HEK293 (cell line): ENCODE measurements at regions not wholly inside any gene's neighbourhood (a gene's known extent, or its start where the extent isn't known, plus 50 kb on each side); places are given as distances from the start of the nearest gene placed in this dataset.

Experiments
- GLI4 ChIP-seq: fragments of 450-650 bp; formaldehyde crosslinking; IDR thresholded peaks from 2 replicates; pipeline ENCODE4 v1.5.1; 2016; ENCODE audit warnings: missing biosample characterization, missing genetic modification characterization
- KLF7 ChIP-seq: fragments of 450-650 bp; formaldehyde crosslinking; IDR thresholded peaks from 2 replicates; pipeline ENCODE4 v1.5.1; 2016; ENCODE audit warnings: missing biosample characterization, missing genetic modification characterization, borderline replicate concordance
- ZNF121 ChIP-seq: fragments of 450-650 bp; formaldehyde crosslinking; IDR thresholded peaks from 2 replicates; pipeline ENCODE4 v1.5.1; 2016; ENCODE audit warnings: missing biosample characterization, missing genetic modification characterization
- ZNF138 ChIP-seq: fragments of 450-650 bp; formaldehyde crosslinking; IDR thresholded peaks from 2 replicates; pipeline ENCODE4 v1.5.1; 2016; ENCODE audit warnings: missing biosample characterization, missing genetic modification characterization, borderline replicate concordance
- ZNF146 ChIP-seq: fragments of 450-650 bp; formaldehyde crosslinking; IDR thresholded peaks from 2 replicates; pipeline ENCODE4 v1.5.1; 2016; ENCODE audit warnings: missing biosample characterization, missing genetic modification characterization
- ZNF184 ChIP-seq: fragments of 450-650 bp; IDR thresholded peaks from 2 replicates; pipeline ENCODE4 v1.5.1; 2018; ENCODE audit warnings: missing biosample characterization, mild to moderate bottlenecking, missing genetic modification characterization
- ZNF423 ChIP-seq: fragments of 450-650 bp; formaldehyde crosslinking; IDR thresholded peaks from 2 replicates; pipeline ENCODE4 v1.5.1; 2016; ENCODE audit warnings: missing biosample characterization, missing genetic modification characterization
- ZNF501 ChIP-seq: fragments of 450-650 bp; formaldehyde crosslinking; IDR thresholded peaks from 2 replicates; pipeline ENCODE4 v1.5.1; 2016; ENCODE audit warnings: missing biosample characterization, missing genetic modification characterization
- ZNF561 ChIP-seq: fragments of 450-650 bp; IDR thresholded peaks from 2 replicates; pipeline ENCODE4 v1.5.1; 2018; ENCODE audit warnings: missing biosample characterization, missing genetic modification characterization, borderline replicate concordance
- ZNF76 ChIP-seq: fragments of 450-650 bp; formaldehyde crosslinking; IDR thresholded peaks from 2 replicates; pipeline ENCODE4; 2016; ENCODE audit warnings: low read depth, missing biosample characterization, missing genetic modification characterization, borderline replicate concordance
- ZSCAN16 ChIP-seq: fragments of 450-650 bp; formaldehyde crosslinking; IDR thresholded peaks from 2 replicates; pipeline ENCODE4 v1.5.1; 2016; ENCODE audit warnings: missing biosample characterization, missing genetic modification characterization
- TF ChIP-seq, protein P1 (sequence below): fragments of 450-650 bp; formaldehyde crosslinking; IDR thresholded peaks from 2 replicates; pipeline ENCODE4 v1.5.1; 2016; ENCODE audit warnings: missing biosample characterization, missing genetic modification characterization
- TF ChIP-seq, protein P2 (sequence below): fragments of 450-650 bp; formaldehyde crosslinking; IDR thresholded peaks from 2 replicates; pipeline ENCODE4 v1.5.1; 2016; ENCODE audit warnings: missing biosample characterization, missing genetic modification characterization
- TF ChIP-seq, protein P3 (sequence below): fragments of 450-650 bp; formaldehyde crosslinking; IDR thresholded peaks from 2 replicates; pipeline ENCODE4 v1.5.1; 2016; ENCODE audit warnings: missing biosample characterization, missing genetic modification characterization

DNA sequence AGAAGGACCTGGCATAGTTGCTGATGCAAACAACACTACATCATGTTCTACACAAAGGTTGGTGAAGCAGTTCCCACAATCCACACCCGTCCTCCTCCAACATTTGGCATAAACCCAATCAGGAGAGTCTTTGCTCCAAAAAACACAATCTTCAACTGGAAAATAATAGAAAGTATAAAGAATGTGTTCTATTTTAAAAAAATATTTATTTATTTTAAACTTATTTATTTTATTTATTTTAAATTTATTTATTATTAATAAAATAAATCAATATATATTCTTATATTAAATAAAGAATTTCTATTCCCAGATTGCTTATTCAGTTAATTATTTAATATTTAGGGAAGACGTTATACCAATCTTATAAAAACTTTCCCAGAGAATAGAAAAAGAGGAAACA is 1753.7 kb upstream of the AGA start:
- TF ChIP-seq ZNF76 (no peak), ZNF184 (tag by site-specific recombination) (no peak), GLI4 (tag by site-specific recombination) (no peak), ZNF423 (tag by site-specific recombination) (no peak), ZNF121 (no peak), ZNF501 (no peak), ZSCAN16 (tag by site-specific recombination) (no peak), ZNF561 (no peak), ZNF138 (tag by site-specific recombination) (no peak), ZNF146 (tag by site-specific recombination) (no peak), KLF7 (tag by site-specific recombination) (no peak)
- TF ChIP-seq, protein P1, sequence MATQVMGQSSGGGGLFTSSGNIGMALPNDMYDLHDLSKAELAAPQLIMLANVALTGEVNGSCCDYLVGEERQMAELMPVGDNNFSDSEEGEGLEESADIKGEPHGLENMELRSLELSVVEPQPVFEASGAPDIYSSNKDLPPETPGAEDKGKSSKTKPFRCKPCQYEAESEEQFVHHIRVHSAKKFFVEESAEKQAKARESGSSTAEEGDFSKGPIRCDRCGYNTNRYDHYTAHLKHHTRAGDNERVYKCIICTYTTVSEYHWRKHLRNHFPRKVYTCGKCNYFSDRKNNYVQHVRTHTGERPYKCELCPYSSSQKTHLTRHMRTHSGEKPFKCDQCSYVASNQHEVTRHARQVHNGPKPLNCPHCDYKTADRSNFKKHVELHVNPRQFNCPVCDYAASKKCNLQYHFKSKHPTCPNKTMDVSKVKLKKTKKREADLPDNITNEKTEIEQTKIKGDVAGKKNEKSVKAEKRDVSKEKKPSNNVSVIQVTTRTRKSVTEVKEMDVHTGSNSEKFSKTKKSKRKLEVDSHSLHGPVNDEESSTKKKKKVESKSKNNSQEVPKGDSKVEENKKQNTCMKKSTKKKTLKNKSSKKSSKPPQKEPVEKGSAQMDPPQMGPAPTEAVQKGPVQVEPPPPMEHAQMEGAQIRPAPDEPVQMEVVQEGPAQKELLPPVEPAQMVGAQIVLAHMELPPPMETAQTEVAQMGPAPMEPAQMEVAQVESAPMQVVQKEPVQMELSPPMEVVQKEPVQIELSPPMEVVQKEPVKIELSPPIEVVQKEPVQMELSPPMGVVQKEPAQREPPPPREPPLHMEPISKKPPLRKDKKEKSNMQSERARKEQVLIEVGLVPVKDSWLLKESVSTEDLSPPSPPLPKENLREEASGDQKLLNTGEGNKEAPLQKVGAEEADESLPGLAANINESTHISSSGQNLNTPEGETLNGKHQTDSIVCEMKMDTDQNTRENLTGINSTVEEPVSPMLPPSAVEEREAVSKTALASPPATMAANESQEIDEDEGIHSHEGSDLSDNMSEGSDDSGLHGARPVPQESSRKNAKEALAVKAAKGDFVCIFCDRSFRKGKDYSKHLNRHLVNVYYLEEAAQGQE (tag by site-specific recombination) = no peak
- TF ChIP-seq, protein P2, sequence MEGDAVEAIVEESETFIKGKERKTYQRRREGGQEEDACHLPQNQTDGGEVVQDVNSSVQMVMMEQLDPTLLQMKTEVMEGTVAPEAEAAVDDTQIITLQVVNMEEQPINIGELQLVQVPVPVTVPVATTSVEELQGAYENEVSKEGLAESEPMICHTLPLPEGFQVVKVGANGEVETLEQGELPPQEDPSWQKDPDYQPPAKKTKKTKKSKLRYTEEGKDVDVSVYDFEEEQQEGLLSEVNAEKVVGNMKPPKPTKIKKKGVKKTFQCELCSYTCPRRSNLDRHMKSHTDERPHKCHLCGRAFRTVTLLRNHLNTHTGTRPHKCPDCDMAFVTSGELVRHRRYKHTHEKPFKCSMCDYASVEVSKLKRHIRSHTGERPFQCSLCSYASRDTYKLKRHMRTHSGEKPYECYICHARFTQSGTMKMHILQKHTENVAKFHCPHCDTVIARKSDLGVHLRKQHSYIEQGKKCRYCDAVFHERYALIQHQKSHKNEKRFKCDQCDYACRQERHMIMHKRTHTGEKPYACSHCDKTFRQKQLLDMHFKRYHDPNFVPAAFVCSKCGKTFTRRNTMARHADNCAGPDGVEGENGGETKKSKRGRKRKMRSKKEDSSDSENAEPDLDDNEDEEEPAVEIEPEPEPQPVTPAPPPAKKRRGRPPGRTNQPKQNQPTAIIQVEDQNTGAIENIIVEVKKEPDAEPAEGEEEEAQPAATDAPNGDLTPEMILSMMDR = no peak
- TF ChIP-seq, protein P3, sequence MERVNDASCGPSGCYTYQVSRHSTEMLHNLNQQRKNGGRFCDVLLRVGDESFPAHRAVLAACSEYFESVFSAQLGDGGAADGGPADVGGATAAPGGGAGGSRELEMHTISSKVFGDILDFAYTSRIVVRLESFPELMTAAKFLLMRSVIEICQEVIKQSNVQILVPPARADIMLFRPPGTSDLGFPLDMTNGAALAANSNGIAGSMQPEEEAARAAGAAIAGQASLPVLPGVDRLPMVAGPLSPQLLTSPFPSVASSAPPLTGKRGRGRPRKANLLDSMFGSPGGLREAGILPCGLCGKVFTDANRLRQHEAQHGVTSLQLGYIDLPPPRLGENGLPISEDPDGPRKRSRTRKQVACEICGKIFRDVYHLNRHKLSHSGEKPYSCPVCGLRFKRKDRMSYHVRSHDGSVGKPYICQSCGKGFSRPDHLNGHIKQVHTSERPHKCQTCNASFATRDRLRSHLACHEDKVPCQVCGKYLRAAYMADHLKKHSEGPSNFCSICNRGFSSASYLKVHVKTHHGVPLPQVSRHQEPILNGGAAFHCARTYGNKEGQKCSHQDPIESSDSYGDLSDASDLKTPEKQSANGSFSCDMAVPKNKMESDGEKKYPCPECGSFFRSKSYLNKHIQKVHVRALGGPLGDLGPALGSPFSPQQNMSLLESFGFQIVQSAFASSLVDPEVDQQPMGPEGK = no peak
